NCI-H748 (cell line): ENCODE measurements at regions not wholly inside any gene's neighbourhood (a gene's known extent, or its start where the extent isn't known, plus 50 kb on each side); places are given as distances from the start of the nearest gene placed in this dataset.
A peak's percentile ranks its signal among the peaks of the same experiment; 100 is the strongest.

Experiments used
- DNase-seq: peaks from one replicate; lab custom pipeline; 2025; ENCODE audit not compliant: unreplicated experiment; lab: John Stamatoyannopoulos, UW

DNA sequence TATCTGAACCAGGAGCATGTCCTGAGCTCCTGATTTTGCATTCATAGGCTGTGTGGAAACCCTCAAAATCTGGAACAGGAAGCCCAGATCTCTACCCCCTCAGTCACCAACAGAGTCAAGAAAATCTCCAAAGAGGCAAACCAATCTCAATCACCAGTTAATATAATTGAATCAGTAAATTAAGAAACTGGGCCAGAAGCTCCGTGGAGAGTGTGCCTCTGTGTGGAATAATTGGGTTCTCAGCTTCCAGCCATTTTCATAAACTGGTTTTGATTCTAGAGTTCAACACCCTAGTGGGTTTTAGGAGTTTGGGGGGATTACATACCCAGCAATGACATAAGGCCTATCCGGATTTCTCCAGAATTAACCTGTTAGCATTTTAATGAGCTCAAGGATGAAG, 362.9 kb downstream of the IRX2 start:
- DNase-seq = no peak

DNA sequence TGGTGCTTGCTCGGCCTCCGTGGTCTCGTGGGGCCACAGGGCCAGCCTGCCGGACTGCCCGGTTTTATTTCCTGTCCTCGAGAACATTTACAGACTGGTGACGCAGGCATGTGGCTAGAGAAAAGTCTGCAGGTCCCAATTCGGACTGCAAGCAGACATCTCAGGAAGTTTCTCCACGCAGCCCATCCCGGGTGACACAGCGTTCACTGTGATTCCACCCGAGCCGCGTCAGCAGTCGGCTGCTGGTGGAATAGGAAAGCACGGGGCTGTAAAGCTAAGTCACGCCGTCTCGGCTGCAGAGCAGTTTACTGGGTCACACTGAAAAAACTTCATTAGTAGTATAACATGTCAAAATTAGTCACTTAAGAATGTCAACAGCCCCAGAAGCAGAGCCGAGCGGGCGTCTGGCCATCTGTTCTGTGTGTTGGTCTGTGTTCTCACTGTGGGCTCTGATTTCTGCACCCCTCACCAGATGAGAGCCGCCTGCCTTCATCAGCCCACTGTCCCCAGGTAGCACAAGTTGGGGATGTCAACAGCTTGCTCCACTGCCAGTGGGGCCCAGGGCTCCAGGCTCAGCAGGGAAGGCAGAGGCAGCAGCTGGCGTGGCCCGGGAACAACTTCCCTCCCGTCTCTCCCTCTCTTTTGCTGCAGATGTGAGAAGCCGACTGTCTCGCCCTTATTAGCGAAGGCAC, 363.7 kb downstream of the IRX2 start:
- no peak for DNase-seq

DNA sequence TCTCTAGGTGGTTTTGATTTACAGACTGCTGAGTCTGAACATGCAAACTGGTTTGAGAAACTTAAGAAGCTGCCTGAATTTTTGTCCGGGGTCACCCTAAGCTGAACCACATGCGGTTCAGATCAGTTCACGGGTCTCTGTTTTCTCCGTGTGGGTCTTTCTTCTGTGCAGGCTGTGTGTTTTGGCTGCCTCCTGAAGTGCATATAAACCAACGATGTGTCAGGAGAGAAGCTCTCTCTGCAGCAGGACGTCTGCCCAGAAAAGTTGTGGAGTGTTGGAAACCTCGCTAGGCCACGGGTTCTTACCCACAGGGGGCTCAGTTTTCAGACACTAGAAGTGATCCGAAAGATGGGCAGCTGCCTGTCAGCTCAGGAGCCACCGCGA, 364.2 kb downstream of the IRX2 start:
- no peak for DNase-seq

DNA sequence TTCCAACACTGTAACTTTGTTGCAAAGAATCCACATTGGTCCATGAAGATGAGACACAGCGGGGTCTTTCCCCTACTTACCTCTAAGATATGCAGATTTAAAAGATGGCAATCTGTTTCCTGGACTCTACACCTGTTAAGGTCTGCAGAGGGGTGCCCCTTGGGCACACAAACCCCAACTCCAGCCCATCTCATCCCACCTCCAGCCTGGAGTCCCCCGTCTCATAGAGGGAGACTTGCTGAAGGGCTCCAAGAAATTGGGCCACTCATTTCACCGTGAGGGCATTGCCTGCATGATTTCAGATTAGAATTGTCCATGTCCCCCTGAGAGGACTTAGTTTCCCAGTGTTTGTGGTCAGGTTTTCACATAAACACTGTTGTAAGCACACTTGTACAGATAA, 365.7 kb downstream of the IRX2 start:
- no peak for DNase-seq

DNA sequence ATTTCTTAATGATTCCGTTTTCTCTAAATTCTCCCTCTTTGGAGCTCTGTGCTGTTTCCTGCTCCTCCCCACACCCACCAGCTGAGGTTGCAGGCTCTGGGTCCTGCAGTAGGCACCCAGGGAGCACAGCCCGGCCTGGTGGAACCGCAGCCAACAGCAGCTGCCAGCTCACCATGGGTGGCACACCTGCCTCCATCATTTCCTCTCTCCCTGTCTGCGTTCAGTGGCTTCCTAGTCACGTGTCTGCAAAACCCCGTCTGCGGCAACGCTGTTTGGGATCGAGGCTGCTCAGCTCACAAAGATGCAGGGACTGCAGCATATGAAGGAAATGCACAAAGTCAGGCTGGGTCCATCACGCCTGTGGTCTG, 367.8 kb downstream of the IRX2 start:
- DNase-seq = peak; percentile 74

DNA sequence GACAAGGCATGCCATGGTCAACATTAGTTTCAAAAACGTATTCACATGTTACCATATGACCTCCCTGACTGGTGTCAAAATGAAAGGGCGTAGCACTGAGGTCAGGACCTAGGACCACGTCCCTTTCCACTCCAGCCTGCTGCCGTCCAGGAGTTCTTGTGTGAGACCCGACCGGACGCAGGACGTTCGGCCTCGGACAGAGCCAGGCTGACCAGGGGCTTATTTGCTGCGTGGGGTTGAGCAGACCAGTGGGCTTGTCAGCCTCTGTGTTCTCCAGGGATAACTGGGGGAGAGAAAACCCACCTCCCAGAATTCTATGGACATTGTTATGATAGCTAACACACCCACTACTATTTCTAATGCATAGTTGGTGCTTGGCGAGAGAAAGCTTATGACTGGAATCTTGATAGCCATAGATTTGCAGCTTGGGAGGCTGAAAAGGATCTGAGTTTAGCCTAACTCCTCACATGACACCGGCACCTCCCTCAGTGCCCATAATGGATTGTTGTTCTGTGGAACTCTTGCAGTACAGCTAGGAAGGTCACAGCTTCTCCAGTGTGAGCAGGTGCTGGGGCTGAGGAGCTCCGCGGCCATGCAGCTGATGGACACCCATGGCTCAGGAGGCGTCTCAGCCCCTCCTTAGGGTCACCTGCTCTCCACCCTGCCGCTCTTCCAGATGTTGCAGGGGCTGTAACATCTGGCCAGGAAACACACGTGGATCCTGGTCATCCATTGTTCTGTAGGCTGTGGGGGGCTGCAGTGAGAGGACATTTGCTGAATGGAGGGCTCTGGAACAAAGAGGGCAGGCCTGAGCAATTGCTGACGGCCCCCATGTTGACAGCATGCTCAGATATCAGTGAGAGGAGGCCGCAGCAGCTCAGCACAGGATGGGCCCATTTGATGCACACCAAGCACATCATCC, 368.4 kb downstream of the IRX2 start:
- no peak for DNase-seq

DNA sequence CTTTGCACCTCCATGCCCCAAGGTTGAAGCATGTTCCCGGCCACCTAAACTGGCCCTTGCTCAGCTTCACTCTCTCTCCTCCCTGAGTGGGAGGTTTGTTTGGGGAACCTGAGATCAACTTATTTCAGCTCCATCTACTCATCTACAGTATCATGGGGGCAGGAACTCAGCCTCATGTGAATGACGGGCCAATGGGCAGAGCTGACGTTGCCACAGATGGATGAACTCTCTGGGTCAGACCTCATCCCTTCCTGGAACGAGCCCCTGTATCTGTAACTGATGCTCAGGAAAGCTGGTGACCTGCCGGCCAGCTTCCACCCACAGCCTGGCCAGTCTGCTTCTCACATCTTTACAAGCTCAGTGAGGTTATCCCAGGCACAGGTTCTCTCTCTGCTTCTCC, 369.6 kb downstream of the IRX2 start:
- DNase-seq = no peak

DNA sequence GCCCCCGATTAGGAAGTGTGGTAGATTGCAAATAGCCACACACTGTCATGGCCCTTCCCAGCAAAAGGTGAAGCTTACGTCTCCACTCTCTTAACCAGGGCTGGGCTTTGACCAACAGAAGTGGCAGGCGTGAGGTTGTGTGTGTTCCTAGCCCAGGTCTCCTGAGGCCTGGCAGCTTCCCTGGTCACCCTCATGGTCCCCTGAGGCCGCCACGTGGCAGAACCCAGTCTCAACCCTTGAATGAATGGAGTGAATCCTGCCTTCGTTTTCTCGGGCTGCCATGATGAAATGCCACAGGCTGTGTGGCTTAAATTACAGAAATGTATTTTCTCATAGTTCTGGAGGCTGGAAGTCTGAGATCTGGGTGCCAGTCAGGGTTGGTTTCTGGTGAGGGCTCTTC, 370.4 kb downstream of the IRX2 start:
- no peak for DNase-seq

DNA sequence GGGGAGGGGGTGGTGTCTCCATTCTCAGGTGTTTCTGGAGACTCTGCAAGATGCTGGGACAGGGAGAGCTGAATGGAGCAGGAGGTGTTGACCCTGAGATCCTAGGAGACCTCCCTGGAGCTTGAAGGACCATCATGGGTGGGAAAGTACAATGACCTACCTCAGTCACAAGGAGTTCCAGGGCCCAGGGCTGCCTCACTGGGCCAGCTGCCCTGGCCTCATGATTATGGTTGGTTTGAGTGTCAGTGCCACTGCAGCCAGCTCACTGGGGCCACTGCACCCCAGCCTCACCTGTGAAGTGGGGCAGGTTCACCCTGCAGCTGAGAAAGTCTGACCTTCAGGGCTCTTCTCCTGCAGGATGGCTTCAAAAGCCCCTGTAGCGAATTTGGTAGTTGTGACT, 372.5 kb downstream of the IRX2 start:
- DNase-seq = no peak

DNA sequence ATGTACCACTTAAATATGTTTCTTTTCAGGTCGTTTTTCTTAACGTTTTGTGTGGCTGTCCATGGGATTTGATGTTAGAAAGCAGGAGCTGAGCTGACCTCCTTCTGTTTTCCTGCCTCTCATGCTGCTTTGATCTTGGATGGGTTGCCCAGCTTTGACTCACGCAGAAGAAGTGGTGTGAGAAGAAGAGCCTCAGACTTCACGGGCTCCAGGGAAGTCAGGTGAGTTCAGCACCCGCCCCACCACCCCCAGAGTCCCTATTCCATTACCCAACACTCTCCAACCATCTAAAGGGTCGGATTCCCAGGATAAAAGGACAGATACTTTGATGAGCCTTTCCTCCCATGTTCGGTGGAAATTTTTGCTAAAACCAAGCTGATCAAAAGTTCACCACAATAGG, 373.4 kb downstream of the IRX2 start:
- DNase-seq = no peak

DNA sequence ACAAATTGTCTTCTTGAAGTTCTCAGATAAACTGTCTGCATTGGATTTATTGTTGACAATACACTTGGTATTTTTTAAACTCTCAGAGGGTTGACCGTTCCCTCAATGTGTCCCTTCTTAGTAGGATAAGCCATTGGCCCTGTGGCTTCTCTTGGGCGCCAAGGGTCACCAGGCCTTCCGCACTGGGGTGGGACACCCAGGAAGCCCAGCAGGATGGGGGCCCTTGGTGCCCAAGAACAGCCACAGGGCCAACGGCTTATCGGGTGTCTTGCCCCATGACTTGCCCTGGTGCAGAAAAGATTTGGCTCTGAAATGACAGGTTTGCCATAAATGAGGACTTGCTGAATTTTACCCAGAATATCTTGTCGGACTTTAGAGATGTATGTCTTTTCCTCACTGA, 375.0 kb downstream of the IRX2 start:
- DNase-seq = no peak

DNA sequence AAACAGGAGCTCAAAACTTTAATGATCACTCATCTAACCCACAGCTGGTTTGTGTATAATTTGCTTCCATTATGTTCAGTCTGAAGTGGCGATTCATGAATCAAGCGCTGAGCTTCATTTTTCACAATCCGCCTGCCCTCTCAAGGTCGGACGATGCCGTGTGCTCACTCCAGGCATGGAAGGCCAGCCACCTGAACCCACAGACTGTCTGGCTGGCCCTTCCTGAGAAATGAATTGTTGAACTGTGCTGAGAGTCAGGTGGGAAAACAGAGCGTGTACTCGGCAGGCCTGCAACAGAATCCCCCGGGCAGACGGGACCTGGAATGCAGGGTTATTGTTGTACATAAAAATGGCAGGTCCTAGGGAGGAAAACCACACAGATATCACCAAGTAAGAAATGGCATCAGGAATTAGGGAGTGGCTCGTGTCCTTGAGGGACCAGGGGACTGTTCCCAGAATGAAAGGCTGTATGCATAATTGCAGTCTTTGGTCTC, 375.7 kb downstream of the IRX2 start:
- peak; percentile 70 for DNase-seq

DNA sequence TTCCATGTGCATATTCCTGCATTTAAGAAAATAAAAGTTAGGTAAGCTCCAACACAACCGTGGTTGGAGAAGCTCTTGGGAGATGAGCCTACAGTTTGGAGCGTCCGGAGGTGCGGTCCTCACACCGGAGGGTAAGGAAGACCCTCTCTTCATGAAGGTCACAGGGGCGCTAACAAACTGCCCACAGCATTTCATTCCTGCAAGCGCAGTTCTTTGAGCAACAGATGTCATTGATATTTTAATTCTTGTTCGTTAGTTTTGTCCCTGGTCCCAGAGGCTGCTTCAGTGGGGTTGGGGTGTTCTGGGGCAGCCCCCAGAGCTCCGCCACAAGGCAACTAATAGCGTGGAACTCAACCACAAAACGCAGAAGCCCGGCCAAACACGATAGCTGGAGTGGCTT, 376.2 kb downstream of the IRX2 start:
- DNase-seq = no peak

DNA sequence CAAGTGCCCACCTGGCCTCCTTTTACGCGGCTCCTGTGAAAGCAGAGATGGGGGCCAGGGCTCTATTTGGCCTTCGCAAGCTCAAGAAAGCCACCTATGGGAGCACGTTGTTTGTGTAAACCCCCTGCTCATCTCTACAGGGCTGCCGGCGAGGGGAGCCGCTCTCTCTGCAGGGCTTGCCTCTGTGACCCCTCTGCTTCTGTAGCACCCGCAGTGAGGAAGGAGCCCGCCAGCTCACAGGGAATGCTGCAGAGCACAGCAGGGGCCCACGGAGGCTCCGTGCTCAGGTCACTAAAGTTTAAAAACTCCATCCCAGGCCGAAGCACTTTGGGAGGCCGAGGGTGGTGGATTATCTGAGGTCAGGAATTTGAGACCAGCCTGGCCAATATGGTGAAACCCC, 376.8 kb downstream of the IRX2 start:
- no peak for DNase-seq

DNA sequence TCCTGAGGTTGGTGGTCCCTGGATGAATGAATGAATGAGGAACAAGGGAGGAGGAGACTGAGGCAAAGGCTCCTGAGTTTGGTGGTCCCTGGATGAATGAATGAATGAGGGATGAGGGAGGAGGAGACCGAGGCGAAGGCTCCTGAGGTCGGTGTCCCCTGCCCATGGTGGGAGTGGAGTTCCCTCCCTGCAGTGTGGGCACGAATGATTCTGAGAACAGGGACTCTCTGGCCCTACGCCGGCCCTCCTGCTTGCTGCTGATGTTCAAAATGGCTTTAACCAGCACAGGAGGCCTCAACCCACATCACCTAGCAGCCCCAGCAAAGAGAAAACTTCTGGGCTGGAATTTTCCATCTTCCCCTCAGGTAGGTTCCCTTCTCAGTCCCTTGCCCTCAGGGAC, 377.8 kb downstream of the IRX2 start:
- no peak for DNase-seq

DNA sequence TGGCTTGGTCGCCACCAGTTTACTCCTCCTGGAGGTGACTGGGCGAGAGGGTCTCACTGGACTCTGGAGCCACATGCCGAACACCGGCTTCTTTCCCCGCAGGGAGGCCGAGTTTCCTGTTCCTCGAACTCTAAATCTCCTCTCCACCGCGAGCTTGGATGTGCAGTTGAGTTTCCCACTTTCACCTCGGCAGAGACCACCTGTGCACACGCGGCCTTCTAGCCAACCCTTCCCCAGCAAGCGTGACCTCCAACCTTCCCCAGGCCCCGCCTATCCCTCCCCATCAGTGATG, 380.1 kb downstream of the IRX2 start:
- no peak for DNase-seq

DNA sequence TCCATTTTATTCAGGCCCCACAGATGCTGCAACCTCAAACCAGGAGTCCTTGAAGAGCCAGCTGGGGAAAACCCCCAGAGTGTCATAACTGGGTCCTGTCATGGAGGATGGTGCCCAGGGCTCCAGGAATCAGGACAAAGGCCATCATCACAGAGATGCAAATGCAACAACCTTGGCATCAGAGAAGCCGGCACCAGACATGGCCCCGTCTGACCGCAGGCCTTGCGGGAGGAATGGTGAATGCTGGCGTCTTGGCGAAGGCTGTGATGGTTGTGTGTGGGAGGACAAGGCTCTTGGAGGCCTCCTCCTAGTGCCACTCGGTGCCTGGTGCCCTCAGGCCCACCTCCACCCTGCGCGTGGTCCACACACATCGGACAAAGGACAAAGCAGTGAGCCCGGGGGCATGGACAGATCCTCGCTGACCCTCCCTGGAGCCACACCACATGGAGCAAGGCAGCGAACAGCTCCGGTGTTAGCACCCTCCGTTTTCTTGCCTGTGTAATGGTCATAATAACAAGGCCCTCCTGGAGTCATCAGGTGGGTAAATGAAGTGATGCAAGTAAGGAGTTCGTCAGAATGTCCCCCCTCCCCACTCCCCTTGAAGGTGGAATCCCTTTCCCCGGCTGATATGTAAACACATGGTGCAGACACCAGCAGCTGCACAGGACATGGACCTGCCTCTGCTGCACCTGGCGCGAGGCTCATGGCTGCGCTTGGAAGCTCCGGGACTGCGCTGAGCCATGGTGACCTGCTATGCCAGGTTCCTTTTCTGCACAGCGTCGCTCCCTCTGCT, 380.7 kb downstream of the IRX2 start:
- no peak for DNase-seq

DNA sequence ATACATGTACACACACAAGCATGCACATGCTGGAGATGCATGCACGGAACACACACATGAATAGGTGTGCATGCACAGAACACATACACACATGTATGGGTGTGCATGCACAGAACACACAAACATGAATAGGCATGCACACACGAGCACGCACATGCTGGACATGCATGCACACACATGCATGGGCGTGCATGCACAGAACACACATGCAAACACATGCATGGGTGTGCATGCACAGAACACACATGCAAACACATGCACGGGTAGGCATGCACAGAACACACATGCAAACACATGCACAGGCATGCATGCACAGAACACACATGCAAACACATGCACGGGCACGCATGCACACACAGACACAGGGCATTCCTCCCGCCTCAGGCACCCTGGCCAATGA, 382.3 kb downstream of the IRX2 start:
- no peak for DNase-seq

DNA sequence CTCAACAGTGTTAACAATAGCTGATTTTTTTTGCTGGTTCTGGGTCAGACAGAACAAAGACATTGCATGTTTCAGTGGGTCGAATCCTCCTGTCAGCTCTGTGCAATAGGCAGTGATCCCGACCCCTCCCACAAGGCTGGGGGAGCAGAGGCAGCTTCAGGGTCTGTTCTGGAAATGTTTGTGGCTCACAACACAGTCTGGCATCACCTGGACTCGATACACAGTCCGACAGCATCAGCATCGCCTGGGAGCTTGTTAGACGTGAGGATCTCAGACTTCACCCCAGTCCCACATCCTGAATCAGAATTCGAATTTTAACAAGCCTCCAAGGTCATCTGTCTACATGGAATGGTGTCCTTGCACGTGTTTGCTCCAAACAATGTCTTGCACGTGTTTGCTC, 384.7 kb downstream of the IRX2 start:
- DNase-seq = peak; percentile 48

DNA sequence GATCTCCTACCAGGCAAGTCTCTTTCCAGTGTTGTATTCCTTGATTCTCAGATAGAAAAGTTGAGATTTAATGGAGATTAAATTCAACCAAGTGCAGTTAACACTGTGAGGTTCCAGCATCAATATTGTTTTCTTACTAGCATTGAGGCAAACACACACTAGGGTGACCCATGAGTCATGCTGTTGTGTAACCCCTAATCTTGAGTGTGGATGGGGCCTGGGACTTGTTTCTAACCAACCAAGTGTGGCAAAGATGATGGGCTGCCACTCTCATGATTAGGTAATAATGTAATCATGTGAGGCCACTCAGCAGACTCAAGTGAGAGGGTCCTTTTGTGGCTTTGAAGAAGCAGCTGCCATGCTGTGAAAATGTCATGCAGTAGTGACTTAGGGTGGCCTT, 394.2 kb downstream of the IRX2 start:
- DNase-seq = peak; percentile 35

DNA sequence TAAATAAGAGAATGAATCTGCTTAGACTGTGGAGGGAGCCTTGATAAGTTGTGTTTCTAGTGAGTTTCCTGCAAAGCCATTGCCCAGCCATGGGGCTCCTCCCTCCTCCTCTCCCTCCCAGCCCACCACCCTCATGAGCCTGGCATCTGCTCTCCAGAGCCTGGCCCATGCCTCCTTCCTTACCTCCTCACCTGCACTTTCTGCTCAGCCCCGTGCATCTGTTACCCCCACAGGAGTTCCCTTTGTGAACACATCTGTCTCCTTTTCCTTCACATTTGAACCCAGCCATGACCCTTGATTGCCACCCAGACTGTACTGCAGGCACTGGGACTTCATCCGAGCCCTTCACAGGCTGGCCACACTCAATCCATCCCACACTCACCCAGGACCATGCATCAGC, 395.6 kb downstream of the IRX2 start:
- no peak for DNase-seq

DNA sequence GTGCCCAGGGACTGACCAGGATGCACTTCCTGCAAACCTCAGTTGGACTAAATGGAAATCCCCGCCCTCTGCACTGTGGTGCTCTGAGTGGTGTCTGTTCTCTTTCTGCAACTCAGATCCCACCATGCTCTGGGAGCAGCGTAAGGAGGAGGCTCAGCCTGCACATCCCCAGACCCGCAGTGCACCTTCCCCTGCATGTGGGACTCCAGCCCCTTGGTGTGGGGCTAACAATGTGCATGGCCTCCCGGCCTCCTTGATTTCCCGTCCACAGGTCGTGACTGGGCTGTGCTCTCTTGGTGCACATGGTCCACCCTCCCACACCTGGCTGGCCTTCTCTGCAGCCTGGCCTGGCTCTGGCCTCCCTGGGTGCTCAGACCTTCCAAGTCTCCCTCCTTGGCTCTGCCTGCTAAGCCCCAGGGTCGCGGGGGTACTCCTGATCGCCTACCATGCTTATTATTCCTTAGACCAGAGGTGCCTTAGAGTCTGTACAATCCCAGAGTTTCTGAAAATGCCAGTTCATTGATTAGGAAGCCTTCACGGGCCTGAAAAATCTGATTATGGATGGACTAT, 397.5 kb downstream of the IRX2 start:
- no peak for DNase-seq
